HG03103 (cell line): ENCODE measurements at regions not wholly inside any gene's neighbourhood (a gene's known extent, or its start where the extent isn't known, plus 50 kb on each side); places are given as distances from the start of the nearest gene placed in this dataset.

Experiments
- ATAC-seq: cut with Tn5 transposase; IDR thresholded peaks from one replicate; pipeline ENCODE4 v1.9.1; 2021; ENCODE audit warnings: low read depth; ENCODE audit not compliant: unreplicated experiment

GRCh38 chr6:14697427-14697826 is 548.4 kb upstream of the JARID2 start:
- no peak for ATAC-seq

GRCh38 chr6:14699803-14700601 is 545.9 kb upstream of the JARID2 start:
- no peak for ATAC-seq

- ATAC-seq, result no peak
Observed at GRCh38 chr6:14701946-14702345, 543.9 kb upstream of the JARID2 start.

- no peak for ATAC-seq
Observed at GRCh38 chr6:14702678-14703077, 543.2 kb upstream of the JARID2 start.

- no peak for ATAC-seq
Observed at GRCh38 chr6:14703586-14703985, 542.3 kb upstream of the JARID2 start.

GRCh38 chr6:14704383-14705271 is 541.2 kb upstream of the JARID2 start:
- no peak for ATAC-seq

- ATAC-seq, result no peak
Observed at GRCh38 chr6:14705841-14706377, 540.0 kb upstream of the JARID2 start.

- ATAC-seq, result no peak
Observed at GRCh38 chr6:14706378-14706929, 539.4 kb upstream of the JARID2 start.

GRCh38 chr6:14707276-14707675 is 538.6 kb upstream of the JARID2 start:
- no peak for ATAC-seq

GRCh38 chr6:14707971-14708465 is 537.9 kb upstream of the JARID2 start:
- ATAC-seq, result no peak

GRCh38 chr6:14709066-14709670 is 536.7 kb upstream of the JARID2 start:
- ATAC-seq, result no peak

- no peak for ATAC-seq
Observed at GRCh38 chr6:14709900-14710299, 536.0 kb upstream of the JARID2 start.

- ATAC-seq, result no peak
Observed at GRCh38 chr6:14710421-14710820, 535.4 kb upstream of the JARID2 start.

GRCh38 chr6:14711056-14711703 is 534.7 kb upstream of the JARID2 start:
- no peak for ATAC-seq

GRCh38 chr6:14711704-14712379 is 534.0 kb upstream of the JARID2 start:
- ATAC-seq, result no peak

- no peak for ATAC-seq
Observed at GRCh38 chr6:14713008-14713960, 532.6 kb upstream of the JARID2 start.

- no peak for ATAC-seq
Observed at GRCh38 chr6:14713966-14714631, 531.8 kb upstream of the JARID2 start.

- no peak for ATAC-seq
Observed at GRCh38 chr6:14715076-14715475, 530.8 kb upstream of the JARID2 start.
